ENCODE measurements at regions not wholly inside any gene's neighbourhood (a gene's known extent, or its start where the extent isn't known, plus 50 kb on each side); places are given as distances from the start of the nearest gene placed in this dataset.
A peak's percentile ranks its signal among the peaks of the same experiment; 100 is the strongest.

DNA sequence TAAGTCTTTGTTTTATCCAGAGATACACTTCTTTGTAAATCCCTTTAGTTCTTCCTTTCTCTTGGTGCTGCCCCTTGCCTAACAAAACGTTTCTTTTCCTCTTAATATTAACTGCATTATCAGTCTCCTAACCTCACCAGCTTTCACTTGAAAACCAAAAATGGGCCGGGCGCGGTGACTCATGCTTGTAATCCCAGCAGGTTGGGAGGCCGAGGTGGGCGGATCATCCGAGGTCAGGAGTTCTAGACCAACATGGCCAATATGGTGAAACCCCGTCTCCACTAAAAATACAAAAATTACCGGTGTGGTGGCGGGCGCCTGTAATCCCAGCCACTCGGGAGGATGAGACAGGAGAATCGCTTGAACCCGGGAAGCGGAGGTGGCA, 329.8 kb upstream of the MIR17HG start:
- Histone ChIP-seq H4K20me1 (ENCODE audit: insufficient read depth, poor library complexity, severe bottlenecking) (no peaks in the 10 kb centered on the region), H2AFZ (peak overlapping the region; percentile 17), H3K9me2 (replicated peaks; ENCODE audit: insufficient read depth) (no peaks in the 10 kb centered on the region), H3K4me1 (ENCODE audit: insufficient read depth) (no peaks in the 10 kb centered on the region), H3K36me3 (replicated peaks; ENCODE audit: insufficient read depth, low read depth) (no peaks in the 10 kb centered on the region), H3K4me2 (peak overlapping the region; percentile 19), H3K27ac (no peak overlapping the region), H3K9me3 (ENCODE audit: low read depth) (no peaks in the 10 kb centered on the region), H3K79me2 (no peaks in the 10 kb centered on the region), H3K27me3 (no peaks in the 10 kb centered on the region), H3K4me3 (no peak overlapping the region)
- TF ChIP-seq EZH2phosphoT487 (IDR thresholded peaks at IDR 0.05; ENCODE audit: low read depth, severe bottlenecking, unreplicated experiment), result no peak
- TF ChIP-seq EZH2 (IDR thresholded peaks at IDR 0.05; ENCODE audit: borderline replicate concordance), result no peak
- TF ChIP-seq, protein P1, sequence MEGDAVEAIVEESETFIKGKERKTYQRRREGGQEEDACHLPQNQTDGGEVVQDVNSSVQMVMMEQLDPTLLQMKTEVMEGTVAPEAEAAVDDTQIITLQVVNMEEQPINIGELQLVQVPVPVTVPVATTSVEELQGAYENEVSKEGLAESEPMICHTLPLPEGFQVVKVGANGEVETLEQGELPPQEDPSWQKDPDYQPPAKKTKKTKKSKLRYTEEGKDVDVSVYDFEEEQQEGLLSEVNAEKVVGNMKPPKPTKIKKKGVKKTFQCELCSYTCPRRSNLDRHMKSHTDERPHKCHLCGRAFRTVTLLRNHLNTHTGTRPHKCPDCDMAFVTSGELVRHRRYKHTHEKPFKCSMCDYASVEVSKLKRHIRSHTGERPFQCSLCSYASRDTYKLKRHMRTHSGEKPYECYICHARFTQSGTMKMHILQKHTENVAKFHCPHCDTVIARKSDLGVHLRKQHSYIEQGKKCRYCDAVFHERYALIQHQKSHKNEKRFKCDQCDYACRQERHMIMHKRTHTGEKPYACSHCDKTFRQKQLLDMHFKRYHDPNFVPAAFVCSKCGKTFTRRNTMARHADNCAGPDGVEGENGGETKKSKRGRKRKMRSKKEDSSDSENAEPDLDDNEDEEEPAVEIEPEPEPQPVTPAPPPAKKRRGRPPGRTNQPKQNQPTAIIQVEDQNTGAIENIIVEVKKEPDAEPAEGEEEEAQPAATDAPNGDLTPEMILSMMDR (IDR thresholded peaks at IDR 0.05; ENCODE audit: poor library complexity), result no peak
- DNase-seq (ENCODE audit: low spot score), result peak; percentile 18
- whole genome bisulfite sequencing (ENCODE audit: low lambda C conversion rate, missing lambda C conversion rate), result 64% methylated on average over 15 of the region's 15 CpGs

DNA sequence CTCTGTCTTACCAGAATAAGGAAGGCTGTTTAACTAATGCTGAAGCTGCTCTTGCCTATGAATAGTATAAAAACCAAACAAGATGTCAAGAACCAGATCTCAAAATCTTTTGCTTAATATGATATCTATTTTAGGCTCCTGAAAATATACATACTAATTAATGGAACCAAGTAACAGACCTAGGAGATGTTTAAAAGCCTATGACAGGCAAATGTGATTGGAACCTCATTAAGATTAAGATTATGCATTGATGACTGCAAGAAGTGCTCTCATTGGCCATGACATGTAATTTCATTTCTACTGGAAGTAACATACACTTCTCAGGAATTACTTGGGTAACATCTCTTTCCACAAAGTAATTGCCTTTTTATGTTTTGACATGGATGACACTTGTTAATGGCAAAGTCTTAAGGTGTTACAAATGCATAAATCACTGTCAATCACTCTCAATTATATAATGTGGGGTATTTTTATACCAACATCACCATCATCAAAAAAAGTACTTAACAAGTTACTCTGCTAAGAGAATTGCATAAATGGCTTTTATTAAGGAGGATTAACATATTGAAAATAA, 326.9 kb upstream of the MIR17HG start:
- Histone ChIP-seq H3K36me3 (replicated peaks; ENCODE audit: insufficient read depth, low read depth) (no peaks in the 10 kb centered on the region), H3K27ac (no peak overlapping the region), H2AFZ (no peak overlapping the region), H3K9me3 (ENCODE audit: low read depth) (no peaks in the 10 kb centered on the region), H3K79me2 (no peaks in the 10 kb centered on the region), H3K4me3 (no peak overlapping the region), H3K4me2 (no peak overlapping the region), H4K20me1 (ENCODE audit: insufficient read depth, poor library complexity, severe bottlenecking) (no peaks in the 10 kb centered on the region), H3K4me1 (ENCODE audit: insufficient read depth) (no peaks in the 10 kb centered on the region), H3K9me2 (replicated peaks; ENCODE audit: insufficient read depth) (no peaks in the 10 kb centered on the region), H3K27me3 (no peaks in the 10 kb centered on the region)
- no peak for DNase-seq (ENCODE audit: low spot score)
- no peak for TF ChIP-seq EZH2 (IDR thresholded peaks at IDR 0.05; ENCODE audit: borderline replicate concordance)
- TF ChIP-seq EZH2phosphoT487 (IDR thresholded peaks at IDR 0.05; ENCODE audit: low read depth, severe bottlenecking, unreplicated experiment), result no peak
- TF ChIP-seq, protein P1 (IDR thresholded peaks at IDR 0.05; ENCODE audit: poor library complexity), result no peak

DNA sequence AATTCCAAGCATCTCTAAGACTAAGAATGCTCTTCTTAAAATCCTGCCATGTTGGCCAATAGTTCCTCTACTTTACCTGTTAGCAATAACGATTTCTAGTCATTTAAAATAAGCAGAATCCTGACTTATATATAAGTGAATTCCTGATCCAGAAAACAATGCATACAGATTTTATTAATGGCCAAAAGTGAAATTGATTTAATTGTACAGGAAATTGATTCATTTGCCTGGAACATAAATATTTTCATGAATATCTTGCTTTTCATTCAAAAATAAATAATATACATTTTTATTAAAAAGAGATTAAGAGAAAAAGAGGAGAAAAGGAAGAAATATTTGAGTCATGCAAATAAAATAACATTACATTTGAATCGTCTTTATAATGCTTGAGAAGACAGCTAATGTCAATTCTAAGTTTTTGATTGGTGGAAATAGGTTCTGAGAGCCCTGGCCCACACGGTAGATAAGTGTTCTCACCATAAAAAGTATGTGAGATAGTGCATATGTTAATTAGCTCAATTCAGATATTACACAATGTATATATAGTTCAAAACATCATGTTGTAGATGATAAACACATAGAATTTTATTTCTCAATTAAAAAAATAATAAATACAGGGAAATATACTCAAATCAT, 323.2 kb upstream of the MIR17HG start:
- 91% methylated on average over 3 of the region's 3 CpGs for WGBS (ENCODE audit: low lambda C conversion rate, missing lambda C conversion rate)
- no peaks in the 10 kb centered on the region for H3K9me3 ChIP-seq (ENCODE audit: low read depth)
- H3K4me1 ChIP-seq (ENCODE audit: insufficient read depth), result no peaks in the 10 kb centered on the region
- no peak overlapping the region for H3K4me2 ChIP-seq
- no peak overlapping the region for H3K27ac ChIP-seq
- DNase-seq (ENCODE audit: low spot score), result no peak
- no peaks in the 10 kb centered on the region for H3K9me2 ChIP-seq (replicated peaks; ENCODE audit: insufficient read depth)
- H3K36me3 ChIP-seq (replicated peaks; ENCODE audit: insufficient read depth, low read depth), result no peaks in the 10 kb centered on the region
- peaks cover 3% of the 10 kb centered on the region for H3K27me3 ChIP-seq
- no peak for TF ChIP-seq EZH2 (IDR thresholded peaks at IDR 0.05; ENCODE audit: borderline replicate concordance)
- TF ChIP-seq EZH2phosphoT487 (IDR thresholded peaks at IDR 0.05; ENCODE audit: low read depth, severe bottlenecking, unreplicated experiment), result no peak
- TF ChIP-seq, protein P1 (IDR thresholded peaks at IDR 0.05; ENCODE audit: poor library complexity), result no peak
- no peaks in the 10 kb centered on the region for H3K79me2 ChIP-seq
- H2AFZ ChIP-seq, result no peak overlapping the region
- no peaks in the 10 kb centered on the region for H4K20me1 ChIP-seq (ENCODE audit: insufficient read depth, poor library complexity, severe bottlenecking)
- H3K4me3 ChIP-seq, result no peak overlapping the region
